Cardiac muscle cell (in vitro differentiated cells and primary cell): ENCODE measurements at regions not wholly inside any gene's neighbourhood (a gene's known extent, or its start where the extent isn't known, plus 50 kb on each side); places are given as distances from the start of the nearest gene placed in this dataset.

Source experiments
- DNase-seq, 2 donors: peaks; one replicate each; pipeline versions ENCODE4 v3.0.0 to v3.0.0-alpha.2; 2010 to 2017; ENCODE audit warnings: low read depth in 1 of 2, low spot score in 1 of 2
- H3K27ac ChIP-seq: fragments of 200-600 bp; sonication (generic); 2 replicates; pipeline ENCODE4 v1.5.1; 2016
- H3K27me3 ChIP-seq: fragments of 200-600 bp; sonication (generic); 2 replicates; pipeline ENCODE4 v1.6.0; 2016; ENCODE audit warnings: control low read depth
- H3K36me3 ChIP-seq: fragments of 200-600 bp; sonication (generic); 2 replicates; pipeline ENCODE4 v1.5.1; 2016; ENCODE audit warnings: control low read depth
- H3K4me1 ChIP-seq: fragments of 200-600 bp; sonication (generic); 2 replicates; pipeline ENCODE4 v1.8.1; 2017; ENCODE audit warnings: low read depth, mild to moderate bottlenecking, mixed run types
- H3K4me3 ChIP-seq: fragments of 200-600 bp; sonication (generic); 2 replicates; pipeline ENCODE4 v1.5.1; 2016; ENCODE audit warnings: mild to moderate bottlenecking
- H3K9me3 ChIP-seq: fragments of 200-600 bp; sonication (generic); 2 replicates; pipeline ENCODE4 v1.5.1; 2017; ENCODE audit warnings: low read depth, mild to moderate bottlenecking, control low read depth
- CTCF ChIP-seq: IDR thresholded peaks from 2 replicates; pipeline ENCODE4 v1.5.1; 2012; ENCODE audit warnings: low read depth, mild to moderate bottlenecking, low read length

GRCh38 chr15:53230473-53230872, 440.3 kb upstream of the ONECUT1 start:
- no peaks in the 10 kb centered on the region for H3K36me3 ChIP-seq
- no peak for DNase-seq
- H3K9me3 ChIP-seq: no peaks in the 10 kb centered on the region
- H3K27ac ChIP-seq: no peak overlapping the region
- no peak for TF ChIP-seq CTCF
- H3K27me3 ChIP-seq: no peaks in the 10 kb centered on the region
- no peaks in the 10 kb centered on the region for H3K4me1 ChIP-seq
- H3K4me3 ChIP-seq: no peak overlapping the region

GRCh38 chr15:53226559-53226958, 436.4 kb upstream of the ONECUT1 start:
- H3K9me3 ChIP-seq: no peaks in the 10 kb centered on the region
- no peaks in the 10 kb centered on the region for H3K4me1 ChIP-seq
- H3K36me3 ChIP-seq: no peaks in the 10 kb centered on the region
- H3K4me3 ChIP-seq: no peak overlapping the region
- DNase-seq: no peak
- no peaks in the 10 kb centered on the region for H3K27me3 ChIP-seq
- TF ChIP-seq CTCF: no peak
- H3K27ac ChIP-seq: no peak overlapping the region

GRCh38 chr15:53225781-53226180, 435.6 kb upstream of the ONECUT1 start:
- H3K27ac ChIP-seq: no peak overlapping the region
- no peak for TF ChIP-seq CTCF
- H3K27me3 ChIP-seq: no peaks in the 10 kb centered on the region
- DNase-seq: no peak
- no peaks in the 10 kb centered on the region for H3K4me1 ChIP-seq
- H3K9me3 ChIP-seq: no peaks in the 10 kb centered on the region
- no peaks in the 10 kb centered on the region for H3K36me3 ChIP-seq
- H3K4me3 ChIP-seq: no peak overlapping the region

- no peak for TF ChIP-seq CTCF
- Histone ChIP-seq H3K4me1 (no peaks in the 10 kb centered on the region), H3K4me3 (no peak overlapping the region), H3K36me3 (no peaks in the 10 kb centered on the region), H3K27ac (no peak overlapping the region), H3K9me3 (no peaks in the 10 kb centered on the region), H3K27me3 (no peaks in the 10 kb centered on the region)
- DNase-seq: no peak
Measured at GRCh38 chr15:53224371-53224770, 434.2 kb upstream of the ONECUT1 start.

GRCh38 chr15:53223815-53224214, 433.7 kb upstream of the ONECUT1 start:
- no peaks in the 10 kb centered on the region for H3K36me3 ChIP-seq
- H3K9me3 ChIP-seq: no peaks in the 10 kb centered on the region
- H3K27ac ChIP-seq: no peak overlapping the region
- no peaks in the 10 kb centered on the region for H3K27me3 ChIP-seq
- no peak for TF ChIP-seq CTCF
- H3K4me1 ChIP-seq: no peaks in the 10 kb centered on the region
- no peak for DNase-seq
- H3K4me3 ChIP-seq: no peak overlapping the region
